WERI-Rb-1 (cell line): ENCODE measurements at regions not wholly inside any gene's neighbourhood (a gene's known extent, or its start where the extent isn't known, plus 50 kb on each side); places are given as distances from the start of the nearest gene placed in this dataset.

Source experiments
- DNase-seq: peaks from one replicate; pipeline ENCODE4 v3.0.0-alpha.2; 2020
- H3K27ac ChIP-seq: fragments of 250-450 bp; sonication (Bioruptor Pico); 2 replicates; pipeline ENCODE4 v1.5.1; 2020; ENCODE audit warnings: mild to moderate bottlenecking, moderate library complexity
- H3K27me3 ChIP-seq: fragments of 250-450 bp; sonication (Bioruptor Pico); 2 replicates; pipeline ENCODE4 v1.5.1; 2021; ENCODE audit warnings: mild to moderate bottlenecking, low read depth, moderate library complexity; ENCODE audit not compliant: insufficient read depth, severe bottlenecking
- H3K36me3 ChIP-seq: fragments of 250-450 bp; sonication (Bioruptor Pico); 2 replicates; pipeline ENCODE4 v1.5.1; 2020; ENCODE audit warnings: mild to moderate bottlenecking, moderate library complexity
- H3K4me3 ChIP-seq: 2 replicates; pipeline ENCODE4 v1.5.1; 2011; ENCODE audit warnings: low read depth, mild to moderate bottlenecking, control low read depth, low read length
- H3K9me3 ChIP-seq: fragments of 250-450 bp; sonication (Bioruptor Pico); 2 replicates; pipeline ENCODE4 v1.5.1; 2021; ENCODE audit warnings: mild to moderate bottlenecking, moderate library complexity; ENCODE audit not compliant: severe bottlenecking
- TF ChIP-seq, protein P1 (sequence below): IDR thresholded peaks from 2 replicates; pipeline ENCODE4 v1.5.1; 2011; ENCODE audit warnings: low read depth, mild to moderate bottlenecking, control low read depth, inconsistent platforms, low read length

DNA sequence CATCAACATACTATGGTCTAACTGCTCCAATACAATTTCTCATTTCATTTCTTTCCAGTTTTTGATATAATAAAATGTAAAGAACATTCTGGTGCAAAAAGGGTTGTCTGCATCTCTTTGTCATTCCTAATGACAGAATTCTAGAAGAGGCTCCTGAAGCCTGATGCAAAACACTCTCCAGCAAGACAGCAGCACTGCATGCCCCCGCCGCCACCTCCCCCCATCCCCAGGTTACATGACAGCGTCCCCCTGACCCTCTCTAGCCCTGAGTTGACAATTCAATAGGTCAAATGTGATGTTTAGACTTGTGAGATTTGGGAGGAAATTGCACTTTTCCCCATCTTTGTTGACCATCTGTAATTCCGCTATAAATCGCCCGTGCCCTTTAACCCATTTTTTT lies 64.6 kb upstream of the C1orf21 start:
- Histone ChIP-seq H3K4me3 (no peak overlapping the region), H3K36me3 (no peaks in the 10 kb centered on the region), H3K27ac (no peak overlapping the region), H3K27me3 (no peaks in the 10 kb centered on the region), H3K9me3 (no peaks in the 10 kb centered on the region)
- DNase-seq, result no peak
- TF ChIP-seq, protein P1, sequence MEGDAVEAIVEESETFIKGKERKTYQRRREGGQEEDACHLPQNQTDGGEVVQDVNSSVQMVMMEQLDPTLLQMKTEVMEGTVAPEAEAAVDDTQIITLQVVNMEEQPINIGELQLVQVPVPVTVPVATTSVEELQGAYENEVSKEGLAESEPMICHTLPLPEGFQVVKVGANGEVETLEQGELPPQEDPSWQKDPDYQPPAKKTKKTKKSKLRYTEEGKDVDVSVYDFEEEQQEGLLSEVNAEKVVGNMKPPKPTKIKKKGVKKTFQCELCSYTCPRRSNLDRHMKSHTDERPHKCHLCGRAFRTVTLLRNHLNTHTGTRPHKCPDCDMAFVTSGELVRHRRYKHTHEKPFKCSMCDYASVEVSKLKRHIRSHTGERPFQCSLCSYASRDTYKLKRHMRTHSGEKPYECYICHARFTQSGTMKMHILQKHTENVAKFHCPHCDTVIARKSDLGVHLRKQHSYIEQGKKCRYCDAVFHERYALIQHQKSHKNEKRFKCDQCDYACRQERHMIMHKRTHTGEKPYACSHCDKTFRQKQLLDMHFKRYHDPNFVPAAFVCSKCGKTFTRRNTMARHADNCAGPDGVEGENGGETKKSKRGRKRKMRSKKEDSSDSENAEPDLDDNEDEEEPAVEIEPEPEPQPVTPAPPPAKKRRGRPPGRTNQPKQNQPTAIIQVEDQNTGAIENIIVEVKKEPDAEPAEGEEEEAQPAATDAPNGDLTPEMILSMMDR, result no peak

DNA sequence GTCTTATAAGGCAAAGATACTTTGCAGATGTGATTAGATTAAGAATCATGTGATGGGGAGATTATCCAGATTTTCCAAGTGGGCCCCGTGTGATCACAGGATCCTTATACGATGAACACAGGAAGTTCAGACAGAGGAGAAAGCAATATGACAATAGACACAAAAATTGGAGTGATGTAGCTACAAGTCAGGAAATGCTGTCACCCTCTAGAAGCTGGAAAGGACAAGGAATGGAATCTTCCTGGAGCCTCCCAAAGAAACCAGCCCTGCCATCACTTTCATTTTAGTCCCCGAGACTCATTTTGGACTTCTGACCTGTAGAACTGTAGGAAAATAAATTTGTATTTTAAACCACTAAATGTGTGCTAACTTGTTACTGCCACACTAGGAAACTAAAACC lies 61.9 kb upstream of the C1orf21 start:
- Histone ChIP-seq H3K36me3 (no peaks in the 10 kb centered on the region), H3K9me3 (no peaks in the 10 kb centered on the region), H3K27me3 (no peaks in the 10 kb centered on the region), H3K4me3 (no peak overlapping the region), H3K27ac (no peak overlapping the region)
- DNase-seq, result no peak
- TF ChIP-seq, protein P1, result no peak

DNA sequence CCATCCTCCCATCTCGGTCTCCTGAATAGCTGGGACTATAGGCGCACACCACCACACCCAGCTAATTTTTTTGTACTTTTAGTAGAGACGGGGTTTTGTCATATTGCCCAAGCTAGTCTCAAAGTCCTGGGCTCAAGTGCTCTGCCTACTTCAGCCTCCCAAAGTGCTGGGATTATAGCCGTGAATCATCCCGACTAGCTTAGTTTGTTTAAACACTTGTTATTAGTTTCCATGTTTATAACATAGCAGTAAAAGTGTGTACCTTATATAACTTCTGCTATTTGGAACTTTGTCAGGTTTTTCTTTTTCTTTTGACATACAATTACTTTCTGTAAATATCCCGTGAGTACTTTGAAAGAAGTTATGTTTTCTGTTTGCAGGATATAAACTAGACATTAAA lies 60.6 kb upstream of the C1orf21 start:
- H3K27ac ChIP-seq, result no peak overlapping the region
- H3K36me3 ChIP-seq, result no peaks in the 10 kb centered on the region
- TF ChIP-seq, protein P1, result no peak
- no peaks in the 10 kb centered on the region for H3K27me3 ChIP-seq
- DNase-seq, result no peak
- H3K4me3 ChIP-seq, result no peak overlapping the region
- no peaks in the 10 kb centered on the region for H3K9me3 ChIP-seq

DNA sequence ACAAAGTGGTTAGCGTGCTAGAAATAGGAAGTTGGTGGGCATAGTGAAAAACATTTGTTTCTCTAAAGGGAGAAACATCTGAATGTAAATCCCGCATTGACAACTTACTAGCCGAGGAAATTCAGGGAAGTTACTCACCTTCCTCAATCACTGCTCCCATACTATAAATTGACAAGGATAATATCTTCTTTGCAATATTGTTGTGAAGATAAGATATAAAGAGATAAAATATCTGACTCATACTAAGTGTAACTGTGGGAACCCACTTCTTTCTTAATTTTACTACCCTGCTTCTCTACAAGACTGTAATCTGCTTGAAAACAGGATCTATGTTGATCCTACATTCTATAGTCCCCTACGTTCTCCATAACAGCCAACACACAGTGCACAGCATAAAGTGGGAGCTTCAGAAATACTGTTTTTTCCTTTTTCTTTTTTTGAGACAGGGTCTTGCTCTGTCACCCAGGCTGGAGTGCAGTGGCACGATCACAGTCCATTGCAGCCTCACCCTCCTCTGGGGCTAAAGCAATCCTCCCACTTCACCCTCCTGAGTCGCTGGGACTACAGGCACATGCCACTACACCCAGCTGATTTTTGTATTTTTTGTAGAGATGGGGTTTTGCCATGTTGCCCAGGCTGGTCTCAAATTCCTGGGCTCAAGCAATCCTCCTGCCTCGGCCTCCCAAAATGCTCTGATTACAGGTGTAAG lies 57.4 kb upstream of the C1orf21 start:
- no peak overlapping the region for H3K4me3 ChIP-seq
- H3K9me3 ChIP-seq, result no peaks in the 10 kb centered on the region
- TF ChIP-seq, protein P1, result no peak
- H3K27ac ChIP-seq, result no peak overlapping the region
- no peak for DNase-seq
- no peaks in the 10 kb centered on the region for H3K27me3 ChIP-seq
- H3K36me3 ChIP-seq, result no peaks in the 10 kb centered on the region

DNA sequence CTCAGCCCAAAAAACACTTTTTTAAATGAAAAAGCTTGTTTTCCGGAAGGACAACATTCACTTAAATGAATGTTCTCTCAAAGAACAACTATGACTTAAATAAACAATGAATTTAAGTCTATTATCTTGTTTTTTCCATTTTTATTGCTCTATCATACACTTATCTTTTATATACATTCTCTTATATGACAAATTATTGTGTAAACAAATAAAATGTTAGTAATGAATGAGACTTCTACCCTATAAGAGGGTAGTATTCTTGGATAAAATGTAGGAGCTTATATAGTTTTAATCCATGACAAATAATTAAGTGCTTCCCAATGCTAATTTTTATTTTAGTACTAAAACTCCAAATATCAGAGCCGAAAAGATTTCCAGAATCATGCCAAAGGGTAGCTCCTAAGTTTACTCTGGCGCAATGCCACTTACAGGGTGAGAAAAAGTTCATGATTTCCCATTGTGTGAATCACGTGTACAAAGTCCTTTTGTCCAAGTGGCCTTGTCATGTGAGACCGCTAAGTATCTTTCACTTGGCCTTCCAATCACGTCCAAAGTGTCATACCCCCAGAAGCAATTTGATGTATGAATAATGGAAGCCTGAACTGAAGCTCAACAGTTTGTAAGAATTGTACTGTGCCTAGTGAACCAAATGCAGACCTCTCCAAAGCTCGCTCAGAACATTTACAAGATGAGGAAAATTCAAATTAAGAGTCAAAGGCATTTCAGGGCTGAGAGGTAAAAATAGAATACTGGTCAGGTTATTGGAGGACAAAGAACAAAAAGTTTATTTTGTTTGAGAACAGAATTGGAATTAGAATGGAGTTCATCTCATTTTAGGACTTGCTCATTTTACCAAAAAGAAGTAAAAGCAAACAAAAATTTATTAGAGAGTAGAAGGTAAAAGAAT lies 56.6 kb upstream of the C1orf21 start:
- no peaks in the 10 kb centered on the region for H3K27me3 ChIP-seq
- no peak overlapping the region for H3K4me3 ChIP-seq
- no peak overlapping the region for H3K27ac ChIP-seq
- TF ChIP-seq, protein P1, result no peak
- no peak for DNase-seq
- H3K9me3 ChIP-seq, result no peaks in the 10 kb centered on the region
- no peaks in the 10 kb centered on the region for H3K36me3 ChIP-seq
